NB4 (cell line): ENCODE measurements at regions not wholly inside any gene's neighbourhood (a gene's known extent, or its start where the extent isn't known, plus 50 kb on each side); places are given as distances from the start of the nearest gene placed in this dataset.

ENCODE experiments used
- CTCF ChIP-seq: IDR thresholded peaks from one replicate; pipeline ENCODE4 v1.5.1; 2012; ENCODE audit warnings: low read depth, low read length
- MYC ChIP-seq: IDR thresholded peaks from 2 replicates; pipeline ENCODE4 v1.6.1; 2011; ENCODE audit warnings: low read depth, low read length
- POLR2A ChIP-seq: IDR thresholded peaks from 2 replicates; pipeline ENCODE4 v1.6.1; 2011; ENCODE audit warnings: mild to moderate bottlenecking; ENCODE audit not compliant: insufficient read length; ENCODE audit errors: extremely low read depth
- TF ChIP-seq, protein P1 (sequence below): IDR thresholded peaks from 2 replicates; pipeline ENCODE4 v1.6.1; 2011; ENCODE audit warnings: low read depth, low read length

DNA sequence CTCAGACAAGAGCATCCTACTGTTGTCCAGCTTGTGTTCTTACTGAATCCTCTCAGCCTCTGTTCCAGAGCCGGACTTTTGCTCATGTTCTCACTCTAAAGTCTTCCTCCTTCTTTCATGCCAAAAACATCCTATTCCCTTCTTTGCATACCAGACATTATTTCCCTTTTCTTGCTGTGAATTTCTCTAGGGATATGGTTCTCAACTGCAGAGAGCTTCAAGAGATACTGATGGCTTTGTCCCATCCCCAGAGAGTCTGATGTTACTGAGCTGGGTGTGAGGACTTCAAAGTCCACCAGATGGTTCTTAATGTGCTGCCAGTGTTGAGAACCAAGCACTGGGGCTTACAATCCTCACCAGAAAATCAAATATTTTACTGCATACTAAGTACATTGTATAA is 98.6 kb upstream of the FER start:
- TF ChIP-seq CTCF (no peak), POLR2A (no peak), MYC (no peak)
- TF ChIP-seq, protein P1, sequence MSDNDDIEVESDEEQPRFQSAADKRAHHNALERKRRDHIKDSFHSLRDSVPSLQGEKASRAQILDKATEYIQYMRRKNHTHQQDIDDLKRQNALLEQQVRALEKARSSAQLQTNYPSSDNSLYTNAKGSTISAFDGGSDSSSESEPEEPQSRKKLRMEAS = no peak
